HG03439 (cell line): ENCODE measurements at regions not wholly inside any gene's neighbourhood (a gene's known extent, or its start where the extent isn't known, plus 50 kb on each side); places are given as distances from the start of the nearest gene placed in this dataset.

Experiments used
- ATAC-seq: cut with Tn5 transposase; IDR thresholded peaks from one replicate; pipeline ENCODE4 v1.9.1; 2021; ENCODE audit warnings: mild to moderate bottlenecking, moderate library complexity; ENCODE audit not compliant: unreplicated experiment

DNA sequence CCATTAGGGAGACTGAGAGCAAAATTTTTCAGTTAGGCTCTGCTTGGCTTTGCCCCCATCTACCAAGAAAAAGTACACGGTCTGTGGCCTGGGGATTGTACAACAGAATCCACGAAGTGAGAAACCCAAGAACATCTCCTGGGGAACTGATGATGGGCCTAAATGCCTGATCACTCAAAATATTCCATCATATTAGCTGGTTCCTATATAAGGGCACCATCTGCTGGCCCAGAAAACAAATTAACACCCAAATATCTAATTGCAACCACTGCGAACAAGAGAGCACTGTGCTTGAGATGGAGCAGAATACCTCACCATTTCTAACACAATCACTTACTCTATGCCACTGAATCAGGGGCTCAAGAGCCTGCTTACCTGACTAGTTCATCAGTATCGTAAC lies 250.8 kb upstream of the RBMY1B start:
- no peak for ATAC-seq

DNA sequence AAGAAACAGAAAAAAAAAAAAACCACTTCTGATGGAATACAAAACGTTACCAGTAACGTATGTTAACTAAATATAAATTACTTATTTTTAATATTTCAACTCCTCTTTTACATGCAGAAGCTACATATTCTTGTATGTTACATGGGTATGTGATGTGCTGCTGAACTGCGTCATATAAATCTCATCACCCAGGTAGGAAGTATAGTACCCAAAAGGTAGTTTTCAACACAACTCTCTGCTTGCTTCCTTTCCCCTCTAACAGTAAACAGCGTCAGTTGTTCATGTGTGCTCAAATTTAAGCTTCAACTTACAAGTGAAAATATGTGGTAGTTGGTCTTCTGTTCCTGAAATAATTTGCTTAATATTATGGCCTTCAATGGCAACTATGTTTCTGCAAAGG lies 250.0 kb upstream of the RBMY1B start:
- ATAC-seq, result no peak

DNA sequence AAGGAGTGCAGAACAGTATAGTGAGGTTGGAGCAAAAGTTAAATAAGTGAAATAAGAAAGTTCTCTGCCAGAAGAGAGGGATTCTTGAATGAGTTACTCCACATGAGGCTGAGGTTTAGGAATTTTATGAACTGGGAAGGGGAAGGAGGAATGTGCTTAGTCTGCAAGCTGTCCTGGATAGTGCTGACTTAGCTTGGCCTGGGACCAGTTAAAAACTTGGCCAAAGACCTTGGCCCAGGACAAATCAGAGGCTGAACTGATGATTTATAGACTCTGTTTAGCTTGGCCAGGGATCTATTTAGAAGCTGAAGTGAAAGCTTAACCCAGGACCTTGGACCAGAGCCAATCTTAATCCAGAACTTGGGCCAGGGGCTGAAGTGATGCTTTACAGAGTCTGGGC lies 244.4 kb upstream of the RBMY1B start:
- no peak for ATAC-seq

DNA sequence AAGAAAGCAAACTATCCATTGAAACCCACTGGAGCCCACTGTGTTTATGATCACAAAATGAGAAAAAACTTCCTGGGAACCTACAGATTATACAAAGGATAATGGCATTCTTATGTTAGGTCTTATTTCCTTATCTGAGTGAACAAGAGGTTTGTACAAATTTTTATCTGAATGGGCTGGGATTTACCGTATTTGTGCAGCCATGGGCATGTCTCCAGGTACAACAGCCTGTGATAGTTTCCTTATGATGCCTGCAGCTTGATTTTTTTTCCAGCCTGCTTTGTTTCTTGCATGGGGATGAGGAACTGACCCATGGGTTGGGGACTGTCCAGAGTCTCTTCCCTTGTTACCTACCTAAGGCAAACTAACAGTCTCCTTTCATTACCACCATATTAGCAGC lies 244.0 kb upstream of the RBMY1B start:
- ATAC-seq, result no peak

DNA sequence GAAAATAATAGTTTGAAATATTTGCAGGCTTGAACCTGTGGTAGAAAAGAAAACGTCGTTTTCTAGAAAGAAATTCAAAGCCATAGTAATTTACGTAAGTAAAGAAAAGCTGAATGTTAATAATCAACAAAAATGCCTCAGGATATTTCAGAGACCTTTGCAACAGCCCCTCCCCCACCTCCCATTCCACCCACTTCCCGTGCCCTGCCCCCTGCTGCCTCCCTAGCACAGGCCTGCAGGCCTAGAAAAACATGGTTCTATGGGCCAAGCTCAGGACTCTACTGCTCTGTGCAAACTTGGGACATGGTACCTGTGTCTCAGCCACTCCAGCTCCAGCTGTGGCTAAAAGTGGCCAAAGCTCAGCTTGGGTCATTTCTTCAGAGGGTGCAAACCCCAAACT lies 223.4 kb upstream of the RBMY1B start:
- ATAC-seq, result no peak

DNA sequence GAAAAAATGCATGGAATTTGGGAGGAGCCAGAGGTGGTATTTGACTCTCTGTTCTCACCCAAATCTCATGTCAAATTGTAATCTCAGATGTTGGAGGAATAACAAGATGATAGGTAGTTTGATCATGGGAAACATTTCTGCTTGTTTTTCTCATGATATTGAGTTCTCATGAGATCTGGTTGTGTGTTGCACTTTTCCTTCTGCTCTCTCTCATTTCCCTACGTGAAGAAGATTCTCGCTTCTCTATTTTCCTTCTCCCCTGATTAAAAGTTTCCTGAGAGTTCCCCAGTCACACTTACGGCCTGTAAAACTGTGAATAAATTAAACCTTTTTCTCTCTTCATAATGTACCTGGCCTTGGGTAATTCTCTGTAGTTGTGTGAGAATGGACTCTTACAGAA lies 222.2 kb upstream of the RBMY1B start:
- no peak for ATAC-seq

DNA sequence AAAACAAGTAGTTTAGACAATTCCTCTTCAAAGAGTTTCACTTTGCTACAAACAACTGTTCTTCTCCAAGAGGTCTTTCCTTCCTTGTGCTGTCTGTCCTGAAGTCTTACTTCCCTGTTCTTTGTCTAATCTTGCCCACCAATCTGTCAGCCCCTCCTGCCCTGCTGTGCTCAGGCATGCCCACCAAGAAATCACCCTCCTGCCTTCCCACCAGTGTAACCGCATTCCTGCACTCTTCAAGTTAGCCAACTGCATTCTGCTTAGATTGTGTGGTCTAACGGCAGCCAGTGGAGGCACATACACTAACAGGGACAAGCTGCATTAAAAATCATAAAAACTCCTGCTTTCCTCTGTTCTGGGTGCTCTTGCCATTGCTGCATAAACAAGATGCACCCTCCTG lies 215.9 kb upstream of the RBMY1B start:
- ATAC-seq, result no peak

DNA sequence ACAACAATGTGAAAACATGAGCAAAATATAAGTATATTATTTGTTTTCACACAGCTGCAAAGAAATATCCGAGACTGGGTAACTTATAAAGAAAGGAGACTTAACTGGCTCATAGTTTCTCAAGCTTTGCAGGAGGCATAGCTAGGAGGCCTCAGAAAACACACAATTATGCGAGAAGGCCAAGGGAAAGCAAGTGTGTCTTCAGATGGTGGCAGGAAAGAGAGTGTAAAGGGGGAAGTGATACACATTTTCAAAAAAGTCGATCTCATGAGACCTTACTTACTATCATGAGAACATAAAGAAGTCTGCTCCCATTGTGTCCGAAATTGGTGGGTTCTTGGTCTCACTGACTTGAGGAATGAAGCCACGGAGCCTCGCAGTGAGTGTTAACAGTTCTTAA lies 208.9 kb upstream of the RBMY1B start:
- no peak for ATAC-seq

DNA sequence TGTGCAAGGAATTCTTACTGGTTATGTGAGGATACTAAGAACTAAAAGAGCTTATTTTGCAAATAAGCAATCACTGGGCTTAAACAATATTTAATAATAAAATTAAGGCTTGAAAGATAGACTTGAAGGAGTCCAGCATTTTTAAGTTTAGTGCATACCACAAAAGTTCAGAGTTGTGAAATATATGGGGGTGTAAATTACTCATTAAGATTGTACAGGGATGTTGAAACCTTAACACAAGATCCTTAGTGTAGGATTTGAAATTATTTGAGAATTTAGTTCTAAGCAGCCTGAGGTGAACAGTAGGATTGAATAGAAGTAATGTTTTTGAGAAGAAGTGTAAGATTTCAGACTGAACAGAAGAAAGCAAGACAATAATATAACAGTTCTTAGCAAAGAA lies 195.8 kb upstream of the RBMY1B start:
- no peak for ATAC-seq
